Activated naive CD4-positive, alpha-beta T cell treated with anti-CD3 and anti-CD28 coated beads, Interleukin-2, amount 10 ng/mL, durations not matched to agents 7 days and 5 days (primary cell): ENCODE measurements at regions not wholly inside any gene's neighbourhood (a gene's known extent, or its start where the extent isn't known, plus 50 kb on each side); places are given as distances from the start of the nearest gene placed in this dataset.

Experiments
- CTCF ChIA-PET: fragments of 350-600 bp; sonication (Branson Sonifier 250); formaldehyde crosslinking; loops from one replicate; lab custom pipeline; 2021; ENCODE audit warnings: antibody characterized with exemption; lab: Charles Lee
- DNase-seq: peaks from one replicate; pipeline ENCODE4 v3.0.0-alpha.2; 2020
- H3K27ac Mint-ChIP-seq: one replicate; pipeline ENCODE4 v1.8.0; 2021; ENCODE audit warnings: mild to moderate bottlenecking, moderate library complexity, mixed read lengths
- H3K27me3 Mint-ChIP-seq: one replicate; pipeline ENCODE4 v1.8.0; 2021; ENCODE audit warnings: mild to moderate bottlenecking, mixed read lengths
- H3K36me3 Mint-ChIP-seq: one replicate; pipeline ENCODE4 v1.8.0; 2021; ENCODE audit warnings: mixed read lengths
- H3K4me1 Mint-ChIP-seq: one replicate; pipeline ENCODE4 v1.8.0; 2021; ENCODE audit warnings: mixed read lengths
- H3K4me3 Mint-ChIP-seq: one replicate; pipeline ENCODE4 v1.8.0; 2021; ENCODE audit warnings: mild to moderate bottlenecking, moderate library complexity, mixed read lengths
- H3K9me3 Mint-ChIP-seq: one replicate; pipeline ENCODE4 v1.8.0; 2021; ENCODE audit warnings: mixed read lengths

DNA sequence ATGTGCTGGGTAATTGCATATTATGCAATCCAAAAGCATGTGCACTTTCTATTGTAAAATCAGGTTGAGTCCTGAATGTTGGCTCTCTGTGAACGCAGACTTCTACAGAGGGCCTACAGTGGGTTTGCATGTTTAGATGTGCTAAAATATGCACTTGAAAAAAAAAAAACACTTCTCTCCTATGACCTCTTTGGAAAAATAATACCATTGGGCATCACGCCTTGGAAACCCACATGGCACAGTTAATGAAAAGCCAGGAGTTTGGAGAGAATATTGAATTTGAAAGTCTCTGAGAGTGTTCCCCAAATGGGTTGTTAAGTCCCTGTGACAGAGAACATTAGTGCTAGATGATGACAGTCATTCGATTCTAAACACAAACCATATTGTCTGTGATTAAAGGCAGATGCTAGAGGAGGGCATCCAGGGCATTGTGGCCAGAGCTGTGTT lies 710.4 kb upstream of the PIK3C3 start:
- H3K27me3 Mint-ChIP-seq, result no peaks in the 10 kb centered on the region
- CTCF ChIA-PET, result no interaction called here
- no peak overlapping the region for H3K4me3 Mint-ChIP-seq
- H3K4me1 Mint-ChIP-seq, result no peaks in the 10 kb centered on the region
- H3K36me3 Mint-ChIP-seq, result no peaks in the 10 kb centered on the region
- H3K27ac Mint-ChIP-seq, result no peak overlapping the region
- peaks cover 3% of the 10 kb centered on the region for H3K9me3 Mint-ChIP-seq
- DNase-seq, result no peak

- Mint-ChIP-seq H3K9me3 (peaks cover 3% of the 10 kb centered on the region), H3K4me1 (no peaks in the 10 kb centered on the region), H3K27ac (no peak overlapping the region), H3K4me3 (no peak overlapping the region), H3K27me3 (no peaks in the 10 kb centered on the region), H3K36me3 (no peaks in the 10 kb centered on the region)
- DNase-seq, result no peak
- CTCF ChIA-PET, result no interaction called here
These were observed 717.7 kb upstream of the PIK3C3 start for GRCh38 chr18:41237317-41237716.

DNA sequence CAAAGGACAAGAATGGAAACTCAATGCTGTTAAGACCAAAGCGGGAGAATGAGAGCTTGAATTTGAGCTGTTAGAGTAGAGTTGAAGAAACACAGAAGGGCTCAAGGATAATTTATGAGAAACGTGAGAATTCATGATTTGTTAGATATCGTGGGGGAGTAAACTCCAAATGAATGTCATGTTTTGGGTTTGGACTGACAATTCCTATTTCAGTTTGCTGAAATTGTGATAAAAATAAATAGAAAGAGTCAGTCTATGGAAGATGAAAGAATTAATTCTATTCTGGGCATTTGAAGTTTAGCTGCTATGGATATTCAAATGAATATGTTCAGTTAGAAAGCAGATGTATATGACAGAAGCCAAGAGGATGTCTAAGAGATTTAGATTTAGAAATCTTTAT lies 723.4 kb upstream of the PIK3C3 start:
- CTCF ChIA-PET, result no interaction called here
- Mint-ChIP-seq H3K9me3 (peaks cover 9% of the 10 kb centered on the region), H3K27me3 (no peaks in the 10 kb centered on the region), H3K36me3 (no peaks in the 10 kb centered on the region), H3K4me1 (no peaks in the 10 kb centered on the region), H3K4me3 (no peak overlapping the region), H3K27ac (no peak overlapping the region)
- no peak for DNase-seq

GRCh38 chr18:41227993-41228392 lies 727.0 kb upstream of the PIK3C3 start:
- Mint-ChIP-seq H3K36me3 (no peaks in the 10 kb centered on the region), H3K27me3 (no peaks in the 10 kb centered on the region), H3K4me1 (no peaks in the 10 kb centered on the region), H3K27ac (no peak overlapping the region), H3K9me3 (peaks cover 18% of the 10 kb centered on the region), H3K4me3 (no peak overlapping the region)
- CTCF ChIA-PET, result no interaction called here
- no peak for DNase-seq

GRCh38 chr18:41226911-41227310 lies 728.1 kb upstream of the PIK3C3 start:
- Mint-ChIP-seq H3K27me3 (no peaks in the 10 kb centered on the region), H3K27ac (no peak overlapping the region), H3K9me3 (peaks cover 25% of the 10 kb centered on the region), H3K36me3 (no peaks in the 10 kb centered on the region), H3K4me1 (no peaks in the 10 kb centered on the region), H3K4me3 (no peak overlapping the region)
- no peak for DNase-seq
- CTCF ChIA-PET, result no interaction called here

DNA sequence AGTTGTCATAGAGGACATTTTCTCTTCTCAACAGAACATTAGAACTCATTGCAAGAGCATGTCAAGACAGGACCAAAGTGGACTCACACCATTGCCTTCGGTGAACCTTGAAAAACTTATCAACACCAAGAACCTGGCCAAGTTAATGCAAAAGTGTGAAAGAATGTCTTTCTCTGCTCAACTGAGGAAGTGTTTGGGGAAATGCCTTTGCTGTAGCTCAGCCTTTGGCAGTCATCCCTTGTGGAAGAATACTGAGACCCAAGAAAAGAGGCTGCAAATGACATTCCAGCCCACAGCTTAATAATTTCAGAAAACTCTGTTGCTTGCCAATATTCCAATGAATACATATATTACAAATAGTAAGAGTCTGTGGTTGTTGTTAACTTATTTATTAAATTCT lies 728.8 kb upstream of the PIK3C3 start:
- H3K4me3 Mint-ChIP-seq, result no peak overlapping the region
- no peaks in the 10 kb centered on the region for H3K36me3 Mint-ChIP-seq
- CTCF ChIA-PET, result no interaction called here
- H3K4me1 Mint-ChIP-seq, result no peaks in the 10 kb centered on the region
- H3K27ac Mint-ChIP-seq, result no peak overlapping the region
- no peak for DNase-seq
- peaks cover 25% of the 10 kb centered on the region for H3K9me3 Mint-ChIP-seq
- no peaks in the 10 kb centered on the region for H3K27me3 Mint-ChIP-seq

DNA sequence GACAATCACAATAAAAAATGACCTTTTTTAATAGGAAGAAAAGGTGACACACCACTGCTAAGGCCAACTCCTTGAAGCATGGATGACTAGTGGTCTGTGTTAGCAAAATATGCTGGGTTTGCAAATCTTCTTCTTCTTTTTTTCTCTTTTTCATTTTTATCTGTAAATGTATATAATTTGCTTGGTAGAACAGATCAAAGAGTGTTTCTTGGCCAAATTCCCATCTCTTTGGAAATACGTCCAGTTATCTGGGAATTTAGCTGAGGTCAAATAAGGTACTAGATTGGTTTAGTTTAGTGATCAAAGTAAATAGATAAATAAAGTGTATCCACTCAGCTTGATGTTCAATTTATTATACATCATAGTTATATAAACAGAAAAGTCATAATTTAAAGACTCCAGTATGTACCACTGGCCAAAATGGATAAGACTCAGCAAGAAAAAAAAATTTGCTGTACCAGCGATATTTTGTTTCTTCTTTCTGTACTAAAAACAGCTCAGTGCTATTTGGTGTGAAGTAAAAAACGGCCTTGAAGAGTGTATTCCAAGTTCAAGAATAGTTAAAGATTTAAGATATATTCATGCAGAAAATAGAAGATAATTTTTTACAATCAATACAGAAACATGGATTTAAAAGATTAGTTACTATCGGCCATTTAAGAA lies 738.6 kb upstream of the PIK3C3 start:
- DNase-seq, result no peak
- Mint-ChIP-seq H3K4me1 (no peaks in the 10 kb centered on the region), H3K27me3 (no peaks in the 10 kb centered on the region), H3K9me3 (peaks cover 8% of the 10 kb centered on the region), H3K27ac (no peak overlapping the region), H3K36me3 (no peaks in the 10 kb centered on the region), H3K4me3 (no peak overlapping the region)
- CTCF ChIA-PET, result no interaction called here

GRCh38 chr18:41207706-41208105 lies 747.3 kb upstream of the PIK3C3 start:
- CTCF ChIA-PET, result no interaction called here
- peaks cover 16% of the 10 kb centered on the region for H3K9me3 Mint-ChIP-seq
- no peak overlapping the region for H3K27ac Mint-ChIP-seq
- H3K36me3 Mint-ChIP-seq, result no peaks in the 10 kb centered on the region
- no peaks in the 10 kb centered on the region for H3K4me1 Mint-ChIP-seq
- H3K27me3 Mint-ChIP-seq, result no peaks in the 10 kb centered on the region
- no peak for DNase-seq
- H3K4me3 Mint-ChIP-seq, result no peak overlapping the region

- DNase-seq, result no peak
- no peaks in the 10 kb centered on the region for H3K36me3 Mint-ChIP-seq
- no peaks in the 10 kb centered on the region for H3K27me3 Mint-ChIP-seq
- CTCF ChIA-PET, result no interaction called here
- H3K9me3 Mint-ChIP-seq, result peaks cover 17% of the 10 kb centered on the region
- H3K27ac Mint-ChIP-seq, result no peak overlapping the region
- no peak overlapping the region for H3K4me3 Mint-ChIP-seq
- no peaks in the 10 kb centered on the region for H3K4me1 Mint-ChIP-seq
These were observed 748.6 kb upstream of the PIK3C3 start for GRCh38 chr18:41206341-41206830.

DNA sequence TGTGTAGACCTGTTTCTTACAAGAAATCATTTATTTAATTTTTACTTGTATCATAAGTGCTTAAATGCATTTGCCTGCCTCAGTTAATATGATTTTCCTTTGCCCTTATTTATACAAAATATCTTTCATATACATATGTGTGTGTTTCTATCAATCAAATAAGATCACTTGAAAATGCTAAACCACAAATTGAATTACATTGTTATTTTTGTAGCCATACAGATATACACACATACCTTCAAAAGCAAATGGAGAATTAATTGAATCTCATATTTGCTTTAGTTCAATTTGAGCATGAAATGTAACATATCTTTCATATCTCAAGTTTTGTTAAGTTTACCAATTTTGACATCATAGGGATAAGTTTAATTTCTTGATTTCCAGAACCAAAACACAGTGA lies 755.8 kb upstream of the PIK3C3 start:
- H3K9me3 Mint-ChIP-seq, result peaks cover 8% of the 10 kb centered on the region
- H3K4me3 Mint-ChIP-seq, result no peak overlapping the region
- H3K27ac Mint-ChIP-seq, result no peak overlapping the region
- CTCF ChIA-PET, result no interaction called here
- H3K36me3 Mint-ChIP-seq, result no peaks in the 10 kb centered on the region
- H3K4me1 Mint-ChIP-seq, result no peaks in the 10 kb centered on the region
- no peaks in the 10 kb centered on the region for H3K27me3 Mint-ChIP-seq
- DNase-seq, result no peak

DNA sequence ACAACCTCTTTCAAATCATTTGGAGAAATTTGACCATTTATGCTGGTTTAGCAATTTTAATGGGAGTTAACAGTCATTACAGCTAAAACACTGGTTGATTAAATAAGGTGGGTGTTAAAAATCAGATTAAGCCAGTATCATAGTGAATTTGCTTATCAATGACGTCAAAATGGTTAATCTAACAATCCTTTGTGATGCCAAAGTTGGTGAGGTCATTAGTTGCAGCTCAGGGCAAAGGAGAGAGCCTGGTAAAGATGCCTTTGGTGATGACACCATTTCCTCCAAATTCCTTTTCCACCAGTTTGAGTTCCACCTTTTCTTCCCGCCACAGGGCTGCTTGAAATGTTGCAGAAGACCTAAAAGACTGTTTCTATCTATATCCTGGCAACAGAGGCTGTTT lies 757.1 kb upstream of the PIK3C3 start:
- Mint-ChIP-seq H3K36me3 (no peaks in the 10 kb centered on the region), H3K4me1 (no peaks in the 10 kb centered on the region), H3K4me3 (no peak overlapping the region), H3K27me3 (no peaks in the 10 kb centered on the region), H3K9me3 (peaks cover 8% of the 10 kb centered on the region), H3K27ac (no peak overlapping the region)
- CTCF ChIA-PET, result no interaction called here
- DNase-seq, result no peak

DNA sequence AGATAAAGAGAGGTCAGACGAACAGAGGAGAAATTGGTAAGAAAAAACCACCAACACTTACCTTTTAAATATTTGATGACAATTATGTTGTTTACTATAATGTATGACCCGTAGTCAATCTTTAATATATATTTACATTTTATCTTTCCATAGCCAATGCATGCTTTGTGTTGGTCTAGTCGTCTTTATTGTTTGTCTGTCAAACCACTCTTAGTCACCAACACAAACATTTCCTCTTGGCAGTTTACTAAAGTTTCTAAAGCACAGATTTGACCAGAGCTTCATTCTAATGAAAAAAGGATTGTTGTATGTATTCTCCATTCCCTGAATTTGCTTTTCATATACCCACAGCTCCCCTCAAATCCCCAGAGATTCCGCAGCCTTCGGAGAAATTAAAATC lies 784.7 kb upstream of the PIK3C3 start:
- no peaks in the 10 kb centered on the region for H3K36me3 Mint-ChIP-seq
- peaks cover 7% of the 10 kb centered on the region for H3K9me3 Mint-ChIP-seq
- H3K27me3 Mint-ChIP-seq, result no peaks in the 10 kb centered on the region
- no peak for DNase-seq
- CTCF ChIA-PET, result no interaction called here
- H3K4me3 Mint-ChIP-seq, result no peak overlapping the region
- H3K4me1 Mint-ChIP-seq, result no peaks in the 10 kb centered on the region
- H3K27ac Mint-ChIP-seq, result no peak overlapping the region

DNA sequence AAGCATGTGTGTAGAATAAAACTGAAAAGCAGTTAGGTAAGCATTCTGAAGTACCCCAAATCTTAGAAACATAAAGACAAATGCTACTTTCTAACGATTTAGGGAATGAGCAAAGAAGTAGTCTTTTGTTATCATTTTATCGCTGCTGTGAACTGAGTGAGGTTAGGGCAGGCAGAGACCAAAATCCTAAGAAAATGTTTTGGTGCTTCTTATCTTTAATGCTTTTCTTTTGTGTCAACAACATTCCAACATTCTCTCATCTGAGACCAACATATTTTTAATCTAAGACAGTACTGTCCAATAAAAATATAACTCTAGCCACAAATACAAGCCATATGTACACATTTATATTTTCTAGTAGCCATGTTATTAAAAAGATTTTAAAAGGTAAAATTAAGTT lies 789.4 kb upstream of the PIK3C3 start:
- DNase-seq, result no peak
- no peaks in the 10 kb centered on the region for H3K4me1 Mint-ChIP-seq
- H3K27me3 Mint-ChIP-seq, result no peaks in the 10 kb centered on the region
- H3K4me3 Mint-ChIP-seq, result no peak overlapping the region
- H3K9me3 Mint-ChIP-seq, result peaks cover 7% of the 10 kb centered on the region
- CTCF ChIA-PET, result no interaction called here
- no peak overlapping the region for H3K27ac Mint-ChIP-seq
- H3K36me3 Mint-ChIP-seq, result no peaks in the 10 kb centered on the region

DNA sequence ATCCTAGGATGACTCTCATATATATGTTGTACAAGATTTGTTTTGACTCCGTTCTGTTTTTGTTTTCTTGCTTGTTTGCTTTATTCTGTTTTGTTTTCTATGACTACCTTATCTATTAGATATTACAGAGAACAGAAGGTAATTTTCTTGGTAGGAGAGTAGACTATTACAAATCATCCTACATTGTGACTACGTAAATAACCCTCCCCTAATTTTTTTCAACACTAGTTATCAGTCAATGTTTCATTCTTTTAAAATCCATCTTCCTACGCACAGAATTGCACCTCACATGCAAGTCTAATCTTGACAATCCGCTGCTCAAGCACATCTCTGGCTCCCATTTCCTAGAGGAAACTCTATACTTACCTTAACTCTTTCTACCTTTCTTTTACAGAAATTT lies 792.3 kb upstream of the PIK3C3 start:
- CTCF ChIA-PET, result no interaction called here
- DNase-seq, result no peak
- no peaks in the 10 kb centered on the region for H3K27me3 Mint-ChIP-seq
- no peaks in the 10 kb centered on the region for H3K36me3 Mint-ChIP-seq
- H3K4me3 Mint-ChIP-seq, result no peak overlapping the region
- H3K9me3 Mint-ChIP-seq, result peaks cover 7% of the 10 kb centered on the region
- H3K4me1 Mint-ChIP-seq, result no peaks in the 10 kb centered on the region
- H3K27ac Mint-ChIP-seq, result no peak overlapping the region

GRCh38 chr18:41162191-41162590 lies 792.8 kb upstream of the PIK3C3 start:
- H3K27me3 Mint-ChIP-seq, result no peaks in the 10 kb centered on the region
- no peak overlapping the region for H3K27ac Mint-ChIP-seq
- H3K9me3 Mint-ChIP-seq, result peaks cover 7% of the 10 kb centered on the region
- CTCF ChIA-PET, result no interaction called here
- no peak overlapping the region for H3K4me3 Mint-ChIP-seq
- DNase-seq, result no peak
- H3K4me1 Mint-ChIP-seq, result no peaks in the 10 kb centered on the region
- no peaks in the 10 kb centered on the region for H3K36me3 Mint-ChIP-seq
